ENCODE measurements at regions not wholly inside any gene's neighbourhood (a gene's known extent, or its start where the extent isn't known, plus 50 kb on each side); places are given as distances from the start of the nearest gene placed in this dataset.

- TF ChIP-seq ZNF274 (IDR thresholded peaks at IDR 0.05; ENCODE audit: low read depth, low read length) (no peak), POLR2A (IDR thresholded peaks at IDR 0.05; ENCODE audit: borderline replicate concordance, extremely low read depth, insufficient read depth, insufficient read length) (no peak), CTCF (IDR thresholded peaks at IDR 0.05 in 2 of 3, conservative IDR thresholded peaks at IDR 0.05 in 1 of 3; ENCODE audit: borderline replicate concordance in 1 of 3, insufficient read depth in 1 of 3, low read depth in 2 of 3, low read length in 2 of 3) (no peak), CEBPB (IDR thresholded peaks at IDR 0.05; ENCODE audit: low read depth) (no peak), YY1 (IDR thresholded peaks at IDR 0.05; ENCODE audit: extremely low read depth, insufficient replicate concordance, low read depth, low read length) (no peak), EZH2phosphoT487 (IDR thresholded peaks at IDR 0.05; ENCODE audit: borderline replicate concordance) (no peak), MAX (IDR thresholded peaks at IDR 0.05) (no peak), TCF7L2 (IDR thresholded peaks at IDR 0.05; ENCODE audit: borderline replicate concordance, extremely low read depth, insufficient read depth, insufficient read length) (no peak), SIN3A (IDR thresholded peaks at IDR 0.05; ENCODE audit: low read depth) (no peak), RAD21 (IDR thresholded peaks at IDR 0.05; ENCODE audit: low read depth) (no peak), POLR2AphosphoS5 (IDR thresholded peaks at IDR 0.05; ENCODE audit: low read depth, low read length) (no peak), EZH2 (IDR thresholded peaks at IDR 0.05) (no peak)
Measured at GRCh38 chr14:101349108-101349507, 212.2 kb upstream of the DIO3 start.
